GM12801 (cell line): ENCODE measurements at regions not wholly inside any gene's neighbourhood (a gene's known extent, or its start where the extent isn't known, plus 50 kb on each side); places are given as distances from the start of the nearest gene placed in this dataset.

Experiments used
- TF ChIP-seq, protein P1 (sequence below): IDR thresholded peaks from one replicate; pipeline ENCODE4 v1.5.1; 2011; ENCODE audit warnings: control low read depth; ENCODE audit not compliant: insufficient read length; ENCODE audit errors: extremely low read depth

DNA sequence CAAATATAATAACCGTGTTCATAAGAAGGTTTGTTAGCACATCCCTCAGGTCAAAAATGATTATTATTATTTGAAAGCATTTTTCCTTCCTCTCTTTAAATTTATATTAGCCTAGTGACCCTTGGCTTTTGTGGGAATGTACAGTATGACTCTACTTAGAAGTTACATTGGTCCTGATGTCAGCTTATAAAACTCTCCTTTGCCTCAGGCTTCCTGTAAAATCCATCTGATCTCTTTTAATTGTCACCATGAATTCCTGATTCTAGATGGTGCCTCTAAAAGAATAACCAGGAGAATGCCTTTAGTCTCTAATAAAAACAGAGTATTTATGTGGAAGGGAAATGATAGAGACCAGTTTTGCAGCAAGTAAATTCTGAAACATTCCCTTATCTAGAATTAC, 1134.4 kb downstream of the XPNPEP1 start:
- TF ChIP-seq, protein P1, sequence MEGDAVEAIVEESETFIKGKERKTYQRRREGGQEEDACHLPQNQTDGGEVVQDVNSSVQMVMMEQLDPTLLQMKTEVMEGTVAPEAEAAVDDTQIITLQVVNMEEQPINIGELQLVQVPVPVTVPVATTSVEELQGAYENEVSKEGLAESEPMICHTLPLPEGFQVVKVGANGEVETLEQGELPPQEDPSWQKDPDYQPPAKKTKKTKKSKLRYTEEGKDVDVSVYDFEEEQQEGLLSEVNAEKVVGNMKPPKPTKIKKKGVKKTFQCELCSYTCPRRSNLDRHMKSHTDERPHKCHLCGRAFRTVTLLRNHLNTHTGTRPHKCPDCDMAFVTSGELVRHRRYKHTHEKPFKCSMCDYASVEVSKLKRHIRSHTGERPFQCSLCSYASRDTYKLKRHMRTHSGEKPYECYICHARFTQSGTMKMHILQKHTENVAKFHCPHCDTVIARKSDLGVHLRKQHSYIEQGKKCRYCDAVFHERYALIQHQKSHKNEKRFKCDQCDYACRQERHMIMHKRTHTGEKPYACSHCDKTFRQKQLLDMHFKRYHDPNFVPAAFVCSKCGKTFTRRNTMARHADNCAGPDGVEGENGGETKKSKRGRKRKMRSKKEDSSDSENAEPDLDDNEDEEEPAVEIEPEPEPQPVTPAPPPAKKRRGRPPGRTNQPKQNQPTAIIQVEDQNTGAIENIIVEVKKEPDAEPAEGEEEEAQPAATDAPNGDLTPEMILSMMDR = no peak

DNA sequence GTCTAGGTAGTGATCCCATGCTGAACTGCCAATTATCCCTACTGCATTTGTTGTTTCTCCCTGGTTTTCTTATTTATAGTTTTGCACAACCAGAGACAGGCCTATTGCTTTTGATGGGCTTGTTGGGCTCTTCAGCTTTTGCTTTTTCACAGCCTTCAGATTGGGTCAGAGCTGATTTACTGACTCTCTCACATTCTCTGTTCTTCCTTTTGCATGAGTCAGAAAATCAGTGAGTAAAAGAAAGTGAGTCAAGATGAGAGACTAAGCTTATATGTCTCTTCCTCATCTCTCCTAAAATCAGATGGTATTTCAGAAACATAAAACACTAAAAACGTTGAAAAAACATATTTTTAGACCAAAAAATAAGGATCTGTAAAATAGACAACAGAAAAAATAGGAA, 1135.4 kb downstream of the XPNPEP1 start:
- TF ChIP-seq, protein P1 = no peak

DNA sequence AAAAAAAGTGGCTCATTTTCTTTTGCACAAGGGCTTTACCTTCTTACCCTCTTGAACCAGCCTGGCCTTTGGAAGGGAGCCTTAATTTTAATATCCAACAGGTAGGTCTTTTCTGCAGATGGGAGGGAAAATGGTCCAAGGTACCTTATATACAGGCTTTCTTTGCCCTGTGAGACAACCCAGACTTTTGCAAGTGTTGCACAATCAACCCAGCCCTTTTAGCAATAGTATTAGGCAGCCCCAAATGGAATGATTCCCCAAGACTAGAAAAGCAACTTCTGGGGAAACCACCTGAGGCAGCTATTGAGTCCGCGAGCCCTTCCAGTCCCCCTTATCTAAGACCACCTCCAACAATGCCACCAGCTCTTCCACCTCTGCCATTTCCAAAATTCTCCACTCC, 1138.3 kb downstream of the XPNPEP1 start:
- TF ChIP-seq, protein P1 = no peak

DNA sequence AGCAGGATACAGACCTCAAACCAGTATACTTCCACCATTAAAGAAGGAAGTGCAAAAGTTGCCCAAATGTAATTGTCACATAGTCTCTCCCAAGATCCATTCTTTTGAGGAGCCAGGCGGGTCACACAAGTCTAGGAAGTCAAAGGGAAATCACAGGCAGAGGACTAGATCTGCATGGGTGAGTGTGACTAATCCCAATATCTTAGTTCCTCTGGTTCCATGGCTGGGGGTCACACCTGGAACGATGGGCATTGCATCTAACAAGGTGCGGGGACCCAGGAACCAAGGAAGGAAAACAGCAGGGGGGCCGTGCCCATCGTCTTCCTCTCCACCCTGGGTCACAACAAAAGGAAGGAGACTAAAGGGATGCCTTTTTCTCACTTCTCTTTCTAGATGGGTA, 1138.8 kb downstream of the XPNPEP1 start:
- TF ChIP-seq, protein P1 = no peak

DNA sequence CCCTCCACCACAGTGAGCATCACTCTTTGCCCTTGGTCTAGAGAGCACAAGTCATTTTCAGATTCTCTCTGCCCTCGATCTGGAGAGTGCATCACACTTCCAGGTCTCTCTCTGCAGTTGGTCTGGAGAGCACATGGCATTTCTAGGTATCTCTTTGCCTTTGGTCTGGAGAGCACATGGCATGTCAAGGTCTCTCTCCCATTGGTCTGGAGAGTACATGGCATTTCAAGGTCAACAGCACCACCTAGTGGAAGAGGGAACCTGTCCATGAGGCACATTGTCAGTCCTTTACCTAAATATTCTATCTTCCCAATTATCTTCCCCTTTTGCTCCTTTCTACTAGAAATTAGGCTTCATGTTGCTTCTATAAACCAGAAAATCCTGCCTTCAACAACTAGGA, 1139.4 kb downstream of the XPNPEP1 start:
- TF ChIP-seq, protein P1 = no peak

DNA sequence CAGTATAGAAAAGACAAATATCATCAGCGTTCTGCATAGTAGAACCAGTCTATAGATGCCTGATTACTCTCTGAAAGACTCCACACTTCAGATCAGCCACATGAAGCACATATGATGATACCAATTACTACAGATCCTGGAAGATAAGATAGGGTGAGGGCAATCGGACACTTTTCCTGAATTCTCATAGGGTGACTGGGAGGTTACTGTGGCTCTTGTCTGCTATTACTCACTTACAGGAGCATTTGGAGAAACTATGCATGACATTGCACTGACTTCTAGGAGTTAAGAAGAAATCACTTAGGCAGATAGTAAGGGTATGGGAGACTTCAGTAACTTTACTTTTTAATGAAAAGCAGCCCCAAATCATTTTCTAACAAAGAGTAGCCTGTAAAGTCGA, 1140.9 kb downstream of the XPNPEP1 start:
- TF ChIP-seq, protein P1 = no peak

DNA sequence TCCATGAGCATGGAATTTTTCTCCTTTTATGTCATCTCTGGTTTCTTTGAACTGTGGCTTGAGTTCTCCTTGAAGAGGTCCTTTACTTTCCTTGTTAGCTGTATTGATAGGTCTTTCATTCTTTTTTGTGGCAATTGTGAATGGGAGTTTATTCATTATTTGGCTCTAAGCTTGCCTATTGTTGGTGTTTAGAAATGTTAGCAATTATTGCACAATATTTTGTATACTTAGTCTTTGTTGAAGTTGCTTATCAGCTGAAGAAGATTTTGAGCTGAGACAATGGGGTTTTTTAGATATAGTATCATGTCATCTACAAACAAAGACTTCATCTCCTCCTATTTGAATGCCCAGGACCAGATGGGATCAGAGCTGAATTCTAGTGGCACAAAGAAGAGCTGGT, 1143.8 kb downstream of the XPNPEP1 start:
- TF ChIP-seq, protein P1 = no peak
